Activated B cell treated with CpG ODN at 0.5 μM for 24 hours (primary cell): ENCODE measurements at regions not wholly inside any gene's neighbourhood (a gene's known extent, or its start where the extent isn't known, plus 50 kb on each side); places are given as distances from the start of the nearest gene placed in this dataset.

ENCODE experiments used
- ATAC-seq: fragments of 200-7000 bp; cut with Tn5 transposase; one replicate; pipeline ENCODE4 v1.10.0; 2021; ENCODE audit warnings: low read depth, mild to moderate bottlenecking, moderate library complexity
- CTCF ChIA-PET: fragments of 350-600 bp; sonication (Branson Sonifier 250); formaldehyde crosslinking; loops from one replicate; lab custom pipeline; 2021; ENCODE audit warnings: antibody characterized with exemption; lab: Charles Lee
- POLR2A ChIA-PET: fragments of 350-600 bp; sonication (Branson Sonifier 250); formaldehyde crosslinking; loops from one replicate; lab custom pipeline; 2021; ENCODE audit warnings: antibody characterized with exemption; lab: Charles Lee
- DNase-seq: peaks from one replicate; pipeline ENCODE4 v3.0.0; 2022
- H3K27ac Mint-ChIP-seq: one replicate; pipeline ENCODE4 v1.8.0; 2020; ENCODE audit warnings: mixed read lengths
- H3K27me3 Mint-ChIP-seq: one replicate; pipeline ENCODE4 v1.8.0; 2021; ENCODE audit warnings: mixed read lengths
- H3K36me3 Mint-ChIP-seq: one replicate; pipeline ENCODE4 v1.8.0; 2021; ENCODE audit warnings: low read depth, mixed read lengths
- H3K4me1 Mint-ChIP-seq: one replicate; pipeline ENCODE4 v1.8.0; 2021; ENCODE audit warnings: mixed read lengths
- H3K4me3 Mint-ChIP-seq: one replicate; pipeline ENCODE4 v1.8.0; 2020; ENCODE audit warnings: mild to moderate bottlenecking, mixed read lengths
- H3K9me3 Mint-ChIP-seq: one replicate; pipeline ENCODE4 v1.8.0; 2020; ENCODE audit warnings: mixed read lengths
- intact Hi-C: fragments of 100-400 bp; cut with micrococcal nuclease; formaldehyde crosslinking; loops from one replicate; pipeline ENCODE4 v1.15.1; 2024
- TF ChIP-seq, protein P1 (sequence below): fragments of 200-600 bp; IDR thresholded peaks from one replicate; pipeline ENCODE4 v1.8.0; 2022; ENCODE audit warnings: antibody characterized with exemption, mild to moderate bottlenecking

DNA sequence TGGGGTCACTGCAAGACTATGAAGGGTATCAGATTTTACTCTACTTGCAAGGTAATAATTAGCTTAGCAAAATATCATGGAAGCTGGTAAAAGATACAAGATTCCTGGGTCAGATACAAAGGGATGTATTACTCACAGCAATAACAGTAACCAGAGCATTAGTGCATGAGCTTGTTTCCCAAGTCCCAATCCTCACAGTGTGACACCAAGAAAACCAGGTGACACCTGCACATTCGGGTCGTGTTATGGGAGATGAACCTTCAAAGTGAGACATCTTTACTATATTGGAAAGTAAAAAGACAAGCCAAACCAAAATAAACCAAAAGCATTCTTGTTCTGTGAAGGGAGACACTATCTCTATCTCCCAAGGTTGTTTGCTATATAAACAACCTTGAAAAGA is 528.7 kb upstream of the TGFBR2 start:
- no peaks in the 10 kb centered on the region for H3K4me1 Mint-ChIP-seq
- no peak for DNase-seq
- H3K36me3 Mint-ChIP-seq, result no peaks in the 10 kb centered on the region
- intact Hi-C loops, result no loop called here
- no peak overlapping the region for H3K27ac Mint-ChIP-seq
- TF ChIP-seq, protein P1, sequence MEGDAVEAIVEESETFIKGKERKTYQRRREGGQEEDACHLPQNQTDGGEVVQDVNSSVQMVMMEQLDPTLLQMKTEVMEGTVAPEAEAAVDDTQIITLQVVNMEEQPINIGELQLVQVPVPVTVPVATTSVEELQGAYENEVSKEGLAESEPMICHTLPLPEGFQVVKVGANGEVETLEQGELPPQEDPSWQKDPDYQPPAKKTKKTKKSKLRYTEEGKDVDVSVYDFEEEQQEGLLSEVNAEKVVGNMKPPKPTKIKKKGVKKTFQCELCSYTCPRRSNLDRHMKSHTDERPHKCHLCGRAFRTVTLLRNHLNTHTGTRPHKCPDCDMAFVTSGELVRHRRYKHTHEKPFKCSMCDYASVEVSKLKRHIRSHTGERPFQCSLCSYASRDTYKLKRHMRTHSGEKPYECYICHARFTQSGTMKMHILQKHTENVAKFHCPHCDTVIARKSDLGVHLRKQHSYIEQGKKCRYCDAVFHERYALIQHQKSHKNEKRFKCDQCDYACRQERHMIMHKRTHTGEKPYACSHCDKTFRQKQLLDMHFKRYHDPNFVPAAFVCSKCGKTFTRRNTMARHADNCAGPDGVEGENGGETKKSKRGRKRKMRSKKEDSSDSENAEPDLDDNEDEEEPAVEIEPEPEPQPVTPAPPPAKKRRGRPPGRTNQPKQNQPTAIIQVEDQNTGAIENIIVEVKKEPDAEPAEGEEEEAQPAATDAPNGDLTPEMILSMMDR, result no peak
- H3K4me3 Mint-ChIP-seq, result no peak overlapping the region
- no peaks in the 10 kb centered on the region for H3K27me3 Mint-ChIP-seq
- ATAC-seq, result no peak
- no peaks in the 10 kb centered on the region for H3K9me3 Mint-ChIP-seq
- POLR2A ChIA-PET, result no interaction called here
- CTCF ChIA-PET, result no interaction called here

DNA sequence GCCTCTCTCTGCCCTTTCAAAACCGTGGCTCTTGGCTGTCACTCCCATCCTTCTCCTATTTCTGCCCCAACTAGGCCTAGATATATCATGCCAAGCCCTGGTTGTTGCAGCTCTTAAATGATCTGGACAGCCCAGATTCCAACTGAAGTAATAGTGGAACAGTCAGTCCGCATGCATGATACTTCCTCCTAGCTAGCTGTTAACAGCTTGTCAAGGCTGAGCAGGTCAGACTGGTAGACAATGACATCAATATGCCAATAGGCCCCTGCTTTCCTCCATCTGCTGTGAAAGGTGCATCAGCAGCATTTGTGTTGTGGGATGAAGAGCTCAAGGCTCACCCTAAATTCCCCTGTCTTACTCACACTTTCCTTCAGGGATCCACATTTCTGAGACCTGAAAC is 527.7 kb upstream of the TGFBR2 start:
- Mint-ChIP-seq H3K9me3 (no peaks in the 10 kb centered on the region), H3K27me3 (no peaks in the 10 kb centered on the region), H3K36me3 (no peaks in the 10 kb centered on the region), H3K4me3 (no peak overlapping the region), H3K27ac (no peak overlapping the region), H3K4me1 (no peaks in the 10 kb centered on the region)
- ATAC-seq (no peak), DNase-seq (no peak)
- ChIA-PET CTCF (no interaction called here), POLR2A (no interaction called here)
- intact Hi-C loops, result no loop called here
- TF ChIP-seq, protein P1, result no peak

DNA sequence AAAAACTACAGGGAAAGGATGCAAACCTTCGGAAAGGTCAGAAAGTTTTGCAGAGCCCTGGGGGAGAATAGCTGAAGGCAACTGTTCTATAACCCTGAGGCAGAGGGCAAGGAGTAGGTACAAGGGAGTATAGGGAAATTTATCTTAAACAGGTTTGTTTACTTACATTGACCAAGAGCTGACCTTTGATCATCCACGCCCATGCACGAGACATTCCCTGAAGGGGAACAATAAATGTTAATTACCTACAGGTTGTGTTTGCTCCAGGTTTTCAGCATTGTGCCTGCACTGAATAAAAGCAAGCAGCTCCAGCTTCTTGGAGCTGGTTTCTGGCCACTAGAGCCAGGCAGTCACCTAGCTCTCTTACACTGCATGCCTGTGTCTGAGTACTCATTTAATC is 524.5 kb upstream of the TGFBR2 start:
- POLR2A ChIA-PET, result no interaction called here
- no peak overlapping the region for H3K27ac Mint-ChIP-seq
- intact Hi-C loops, result no loop called here
- peaks cover 7% of the 10 kb centered on the region for H3K27me3 Mint-ChIP-seq
- no peaks in the 10 kb centered on the region for H3K4me1 Mint-ChIP-seq
- no peaks in the 10 kb centered on the region for H3K9me3 Mint-ChIP-seq
- TF ChIP-seq, protein P1, result no peak
- DNase-seq (no peak), ATAC-seq (no peak)
- H3K36me3 Mint-ChIP-seq, result no peaks in the 10 kb centered on the region
- CTCF ChIA-PET, result no interaction called here
- no peak overlapping the region for H3K4me3 Mint-ChIP-seq

DNA sequence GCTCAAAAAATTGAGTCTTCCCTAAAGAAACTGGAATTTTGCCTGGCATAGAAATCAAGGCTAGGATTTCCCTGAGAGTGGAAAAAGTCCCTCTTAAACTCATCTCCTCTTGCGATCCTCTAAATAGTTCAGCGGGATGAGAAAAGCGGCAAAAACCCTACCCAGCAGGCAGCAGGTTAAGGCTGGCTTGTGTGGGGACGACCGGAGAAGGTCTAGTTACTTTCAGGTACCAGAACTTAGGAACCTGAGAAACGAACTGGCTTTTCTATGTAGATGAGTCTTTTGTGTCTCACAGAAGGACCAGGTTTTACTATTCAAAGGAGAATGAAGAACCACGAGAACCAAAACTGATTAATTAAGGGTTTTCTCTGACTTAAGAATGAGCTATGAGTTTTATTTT is 523.7 kb upstream of the TGFBR2 start:
- H3K4me3 Mint-ChIP-seq, result no peak overlapping the region
- no peaks in the 10 kb centered on the region for H3K9me3 Mint-ChIP-seq
- peaks cover 8% of the 10 kb centered on the region for H3K27me3 Mint-ChIP-seq
- no peaks in the 10 kb centered on the region for H3K4me1 Mint-ChIP-seq
- no peak for DNase-seq
- ChIA-PET CTCF (no interaction called here), POLR2A (no interaction called here)
- H3K27ac Mint-ChIP-seq, result no peak overlapping the region
- intact Hi-C loops, result no loop called here
- TF ChIP-seq, protein P1, result no peak
- ATAC-seq, result no peak
- H3K36me3 Mint-ChIP-seq, result no peaks in the 10 kb centered on the region

DNA sequence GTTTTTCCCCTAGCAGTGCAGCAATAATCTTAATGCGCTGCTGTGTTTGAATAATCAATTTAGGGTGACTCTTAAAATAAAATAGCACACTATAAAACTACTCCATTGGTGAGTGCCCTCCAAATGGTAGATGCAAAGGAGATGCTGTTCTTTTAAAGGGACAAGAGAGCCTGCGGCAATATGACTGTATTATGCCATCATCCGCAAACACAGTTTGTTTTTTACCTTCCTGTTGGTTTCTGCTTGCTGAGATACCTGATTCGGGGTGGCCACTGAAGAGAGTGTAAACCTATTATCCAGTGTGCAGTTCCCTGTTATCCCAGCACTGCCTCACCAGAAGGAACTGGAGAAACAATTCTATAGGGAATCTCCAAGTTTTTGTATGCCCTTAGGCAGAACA is 523.1 kb upstream of the TGFBR2 start:
- TF ChIP-seq, protein P1, result no peak
- Mint-ChIP-seq H3K4me3 (no peak overlapping the region), H3K27me3 (peaks cover 8% of the 10 kb centered on the region), H3K9me3 (no peaks in the 10 kb centered on the region), H3K36me3 (no peaks in the 10 kb centered on the region), H3K27ac (no peak overlapping the region), H3K4me1 (no peaks in the 10 kb centered on the region)
- POLR2A ChIA-PET, result no interaction called here
- DNase-seq (no peak), ATAC-seq (no peak)
- CTCF ChIA-PET, result no interaction called here
- intact Hi-C loops, result no loop called here
